ENCODE measurements at regions not wholly inside any gene's neighbourhood (a gene's known extent, or its start where the extent isn't known, plus 50 kb on each side); places are given as distances from the start of the nearest gene placed in this dataset.

DNA sequence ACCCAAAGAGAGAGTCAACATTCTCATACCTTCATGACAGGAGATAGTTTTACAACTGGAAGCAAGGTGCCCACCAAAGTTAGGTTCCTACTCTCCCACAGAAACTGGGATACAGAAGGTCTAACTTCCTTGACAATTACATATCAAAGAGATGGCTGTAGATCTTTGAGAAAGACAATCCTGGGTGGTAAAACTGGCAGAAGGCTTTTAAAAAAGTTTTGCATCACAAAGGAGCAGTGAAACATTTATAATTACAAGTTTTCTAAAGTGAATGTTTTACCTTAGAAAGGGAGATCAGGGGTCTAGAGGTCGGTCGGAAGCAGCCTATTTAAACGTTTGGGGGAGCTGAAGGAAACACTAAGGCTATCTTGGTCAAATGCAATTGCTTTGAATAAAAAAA lies 166.6 kb upstream of the STEAP1 start:
- no peaks in the 10 kb centered on the region for H3K4me1 ChIP-seq
- WGBS, 5 donors = 51 to 80% (median 70%) methylated on average over 3 of the region's 3 CpGs
- intact Hi-C loops (cut with DNase I; ENCODE audit: low total_unique reads) = no loop called here
- no peaks in the 10 kb centered on the region for H3K27me3 ChIP-seq
- H3K36me3 ChIP-seq = no peaks in the 10 kb centered on the region
- H3K4me3 ChIP-seq = no peak overlapping the region
- no peak overlapping the region for H3K27ac ChIP-seq
- H3K9me3 ChIP-seq = peaks cover 0 to 9% (median 0%) of the 10 kb centered on the region in 4 donors
- no peak for DNase-seq
- TF ChIP-seq, protein P1, sequence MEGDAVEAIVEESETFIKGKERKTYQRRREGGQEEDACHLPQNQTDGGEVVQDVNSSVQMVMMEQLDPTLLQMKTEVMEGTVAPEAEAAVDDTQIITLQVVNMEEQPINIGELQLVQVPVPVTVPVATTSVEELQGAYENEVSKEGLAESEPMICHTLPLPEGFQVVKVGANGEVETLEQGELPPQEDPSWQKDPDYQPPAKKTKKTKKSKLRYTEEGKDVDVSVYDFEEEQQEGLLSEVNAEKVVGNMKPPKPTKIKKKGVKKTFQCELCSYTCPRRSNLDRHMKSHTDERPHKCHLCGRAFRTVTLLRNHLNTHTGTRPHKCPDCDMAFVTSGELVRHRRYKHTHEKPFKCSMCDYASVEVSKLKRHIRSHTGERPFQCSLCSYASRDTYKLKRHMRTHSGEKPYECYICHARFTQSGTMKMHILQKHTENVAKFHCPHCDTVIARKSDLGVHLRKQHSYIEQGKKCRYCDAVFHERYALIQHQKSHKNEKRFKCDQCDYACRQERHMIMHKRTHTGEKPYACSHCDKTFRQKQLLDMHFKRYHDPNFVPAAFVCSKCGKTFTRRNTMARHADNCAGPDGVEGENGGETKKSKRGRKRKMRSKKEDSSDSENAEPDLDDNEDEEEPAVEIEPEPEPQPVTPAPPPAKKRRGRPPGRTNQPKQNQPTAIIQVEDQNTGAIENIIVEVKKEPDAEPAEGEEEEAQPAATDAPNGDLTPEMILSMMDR (IDR thresholded peaks at IDR 0.05) = no peak
- TF ChIP-seq POLR2AphosphoS5 (IDR thresholded peaks at IDR 0.05) (no peak), POLR2A (IDR thresholded peaks at IDR 0.05) (no peak), EP300 (IDR thresholded peaks at IDR 0.05) (no peak)

DNA sequence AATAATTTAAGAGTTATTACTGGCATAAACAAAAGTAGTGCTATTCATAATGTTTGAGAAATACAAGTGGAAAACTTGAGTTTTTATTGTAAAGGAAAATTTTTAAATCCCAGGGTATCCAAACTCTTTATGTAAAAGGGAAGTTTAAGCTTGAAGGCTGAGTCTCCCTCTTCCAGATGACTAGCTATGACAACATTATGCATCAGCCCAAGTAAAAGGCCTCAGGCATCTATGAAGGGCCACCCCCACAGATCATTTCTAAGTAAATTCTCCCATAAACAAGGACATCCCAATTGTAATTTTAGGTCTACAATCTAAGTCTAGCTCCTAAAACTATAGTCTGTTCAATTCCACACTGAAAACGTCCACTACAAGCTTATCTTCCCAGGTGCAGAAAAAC lies 166.2 kb upstream of the STEAP1 start:
- no peaks in the 10 kb centered on the region for H3K4me1 ChIP-seq
- peaks cover 0 to 9% (median 0%) of the 10 kb centered on the region in 4 donors for H3K9me3 ChIP-seq
- H3K36me3 ChIP-seq = no peaks in the 10 kb centered on the region
- no peak for TF ChIP-seq POLR2AphosphoS5 (IDR thresholded peaks at IDR 0.05)
- TF ChIP-seq, protein P1 (IDR thresholded peaks at IDR 0.05) = no peak
- TF ChIP-seq EP300 (IDR thresholded peaks at IDR 0.05) = no peak
- no peak for TF ChIP-seq POLR2A (IDR thresholded peaks at IDR 0.05)
- WGBS, 5 donors = 30 to 60% (median 48%) methylated on average over 1 of the region's 1 CpG
- no peaks in the 10 kb centered on the region for H3K27me3 ChIP-seq
- H3K4me3 ChIP-seq = no peak overlapping the region
- intact Hi-C loops (cut with DNase I; ENCODE audit: low total_unique reads) = no loop called here
- H3K27ac ChIP-seq = no peak overlapping the region
- no peak for DNase-seq

DNA sequence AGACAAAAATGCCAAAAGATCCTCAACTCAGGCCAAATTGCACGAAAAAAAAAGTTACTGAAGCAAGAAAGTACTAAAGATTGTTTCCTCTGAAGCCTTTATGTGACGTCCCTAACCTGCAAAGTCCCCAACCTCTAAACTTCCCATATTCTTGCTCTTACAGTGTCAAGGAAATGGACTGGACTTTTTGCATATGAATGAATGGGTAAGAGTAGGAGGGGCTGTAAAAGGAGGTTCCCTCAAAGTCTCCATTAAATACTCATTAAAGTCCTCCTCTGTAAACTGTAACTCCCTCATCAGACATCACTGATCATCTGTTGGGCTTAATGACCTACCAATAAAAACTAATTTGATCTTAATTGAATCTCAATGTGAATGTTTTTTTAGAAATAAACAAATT lies 164.8 kb upstream of the STEAP1 start:
- H3K27ac ChIP-seq = no peak overlapping the region
- no peaks in the 10 kb centered on the region for H3K4me1 ChIP-seq
- intact Hi-C loops (cut with DNase I; ENCODE audit: low total_unique reads) = no loop called here
- H3K27me3 ChIP-seq = no peaks in the 10 kb centered on the region
- no peaks in the 10 kb centered on the region for H3K36me3 ChIP-seq
- peaks cover 0 to 5% (median 0%) of the 10 kb centered on the region in 4 donors for H3K9me3 ChIP-seq
- WGBS, 5 donors = 61 to 83% (median 75%) methylated on average over 2 of the region's 2 CpGs
- no peak for DNase-seq
- H3K4me3 ChIP-seq = no peak overlapping the region
- TF ChIP-seq, protein P1 (IDR thresholded peaks at IDR 0.05) = no peak
- TF ChIP-seq EP300 (IDR thresholded peaks at IDR 0.05) (no peak), POLR2AphosphoS5 (IDR thresholded peaks at IDR 0.05) (no peak), POLR2A (IDR thresholded peaks at IDR 0.05) (no peak)

DNA sequence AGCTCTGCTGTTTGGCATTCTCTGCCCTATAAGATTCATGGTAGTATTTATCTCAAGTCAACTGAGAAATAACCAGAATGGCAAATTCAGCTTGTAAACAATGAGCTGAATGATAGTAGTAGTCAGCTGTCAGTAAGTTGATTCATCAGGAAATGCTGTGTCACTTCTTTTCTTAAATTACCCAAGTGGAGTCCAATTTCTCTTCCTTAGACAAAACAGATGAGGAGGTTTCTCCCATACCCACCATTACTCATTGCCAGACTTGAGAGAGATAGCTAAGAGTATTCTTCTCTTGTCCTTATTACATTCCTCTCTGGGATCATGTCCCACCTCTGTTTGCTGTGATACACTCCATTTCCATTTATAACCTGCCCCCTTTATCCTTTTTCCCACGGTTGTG lies 159.8 kb upstream of the STEAP1 start:
- no peak overlapping the region for H3K27ac ChIP-seq
- DNase-seq = no peak
- no peak overlapping the region for H3K4me3 ChIP-seq
- TF ChIP-seq EP300 (IDR thresholded peaks at IDR 0.05) (no peak), POLR2A (IDR thresholded peaks at IDR 0.05) (no peak), POLR2AphosphoS5 (IDR thresholded peaks at IDR 0.05) (no peak)
- TF ChIP-seq, protein P1 (IDR thresholded peaks at IDR 0.05) = no peak
- H3K36me3 ChIP-seq = no peaks in the 10 kb centered on the region
- H3K27me3 ChIP-seq = no peaks in the 10 kb centered on the region
- intact Hi-C loops (cut with DNase I; ENCODE audit: low total_unique reads) = loop anchor here (10.0 kb wide), 1 partner anchor 60 kb away; no protein-coding TSS in a partner anchor
- no peaks in the 10 kb centered on the region for H3K4me1 ChIP-seq
- peaks cover 0 to 4% (median 0%) of the 10 kb centered on the region in 4 donors for H3K9me3 ChIP-seq
- WGBS, 5 donors = 37 to 61% (median 43%) methylated on average over 1 of the region's 1 CpG
